ES-I3 (cell line): ENCODE measurements at regions not wholly inside any gene's neighbourhood (a gene's known extent, or its start where the extent isn't known, plus 50 kb on each side); places are given as distances from the start of the nearest gene placed in this dataset.

ENCODE experiments used
- H3K36me3 ChIP-seq: 2 replicates; pipeline ENCODE4 v1.6.1; 2013; ENCODE audit warnings: mild to moderate bottlenecking, low read length, control low read depth, moderate library complexity; ENCODE audit not compliant: insufficient read depth
- H3K4me1 ChIP-seq: 2 replicates; pipeline ENCODE4 v1.6.1; 2013; ENCODE audit warnings: mild to moderate bottlenecking, control low read depth, low read length; ENCODE audit not compliant: insufficient read depth
- H3K9ac ChIP-seq: 2 replicates; pipeline ENCODE4 v1.6.1; 2013; ENCODE audit warnings: low read depth, mild to moderate bottlenecking, low read length, moderate library complexity
- H3K9me3 ChIP-seq: 2 replicates; pipeline ENCODE4 v1.6.1; 2013; ENCODE audit warnings: mild to moderate bottlenecking, low read length, moderate library complexity; ENCODE audit not compliant: control insufficient read depth, insufficient read depth

GRCh38 chr6:16873698-16874097 lies 112.4 kb upstream of the ATXN1 start:
- Histone ChIP-seq H3K9me3 (peaks cover 2% of the 10 kb centered on the region; the same call in 1 of the 2 replicates), H3K9ac (no peak overlapping the region), H3K4me1 (no peaks in the 10 kb centered on the region), H3K36me3 (no peaks in the 10 kb centered on the region)

- Histone ChIP-seq H3K4me1 (no peaks in the 10 kb centered on the region), H3K9me3 (0 out of 2 replicates have a peak, but pooled peaks cover 2% of the 10 kb centered on the region), H3K36me3 (no peaks in the 10 kb centered on the region), H3K9ac (no peak overlapping the region)
Observed at GRCh38 chr6:16872543-16873235, 111.4 kb upstream of the ATXN1 start.

- H3K36me3 ChIP-seq = no peaks in the 10 kb centered on the region
- no peak overlapping the region for H3K9ac ChIP-seq
- no peaks in the 10 kb centered on the region for H3K9me3 ChIP-seq
- no peaks in the 10 kb centered on the region for H3K4me1 ChIP-seq
Observed at GRCh38 chr6:16871047-16871446, 109.8 kb upstream of the ATXN1 start.

GRCh38 chr6:16868968-16869367 lies 107.7 kb upstream of the ATXN1 start:
- Histone ChIP-seq H3K9ac (no peak overlapping the region), H3K36me3 (no peaks in the 10 kb centered on the region), H3K9me3 (no peaks in the 10 kb centered on the region), H3K4me1 (no peaks in the 10 kb centered on the region)

- Histone ChIP-seq H3K36me3 (no peaks in the 10 kb centered on the region), H3K9me3 (no peaks in the 10 kb centered on the region), H3K4me1 (no peaks in the 10 kb centered on the region), H3K9ac (no peak overlapping the region)
Observed at GRCh38 chr6:16857969-16858592, 96.8 kb upstream of the ATXN1 start.

- Histone ChIP-seq H3K9me3 (no peaks in the 10 kb centered on the region), H3K4me1 (no peaks in the 10 kb centered on the region), H3K9ac (no peak overlapping the region), H3K36me3 (no peaks in the 10 kb centered on the region)
Observed at GRCh38 chr6:16855460-16855859, 94.2 kb upstream of the ATXN1 start.

- H3K9me3 ChIP-seq = no peaks in the 10 kb centered on the region
- H3K4me1 ChIP-seq = no peaks in the 10 kb centered on the region
- no peak overlapping the region for H3K9ac ChIP-seq
- no peaks in the 10 kb centered on the region for H3K36me3 ChIP-seq
Observed at GRCh38 chr6:16854986-16855385, 93.7 kb upstream of the ATXN1 start.

- no peaks in the 10 kb centered on the region for H3K36me3 ChIP-seq
- H3K4me1 ChIP-seq = no peaks in the 10 kb centered on the region
- no peaks in the 10 kb centered on the region for H3K9me3 ChIP-seq
- H3K9ac ChIP-seq = no peak overlapping the region
Observed at GRCh38 chr6:16852671-16853070, 91.4 kb upstream of the ATXN1 start.

- no peaks in the 10 kb centered on the region for H3K4me1 ChIP-seq
- H3K36me3 ChIP-seq = no peaks in the 10 kb centered on the region
- no peaks in the 10 kb centered on the region for H3K9me3 ChIP-seq
- H3K9ac ChIP-seq = no peak overlapping the region
Observed at GRCh38 chr6:16851758-16852157, 90.5 kb upstream of the ATXN1 start.

- Histone ChIP-seq H3K36me3 (no peaks in the 10 kb centered on the region), H3K9ac (no peak overlapping the region), H3K4me1 (no peaks in the 10 kb centered on the region), H3K9me3 (no peaks in the 10 kb centered on the region)
Observed at GRCh38 chr6:16851044-16851540, 89.8 kb upstream of the ATXN1 start.

GRCh38 chr6:16850681-16851026 lies 89.4 kb upstream of the ATXN1 start:
- no peaks in the 10 kb centered on the region for H3K36me3 ChIP-seq
- no peak overlapping the region for H3K9ac ChIP-seq
- no peaks in the 10 kb centered on the region for H3K4me1 ChIP-seq
- no peaks in the 10 kb centered on the region for H3K9me3 ChIP-seq

GRCh38 chr6:16849988-16850680 lies 88.9 kb upstream of the ATXN1 start:
- no peaks in the 10 kb centered on the region for H3K4me1 ChIP-seq
- H3K9ac ChIP-seq = no peak overlapping the region
- no peaks in the 10 kb centered on the region for H3K9me3 ChIP-seq
- H3K36me3 ChIP-seq = no peaks in the 10 kb centered on the region

GRCh38 chr6:16849280-16849987 lies 88.2 kb upstream of the ATXN1 start:
- Histone ChIP-seq H3K4me1 (no peaks in the 10 kb centered on the region), H3K9ac (no peak overlapping the region), H3K36me3 (no peaks in the 10 kb centered on the region), H3K9me3 (no peaks in the 10 kb centered on the region)

- Histone ChIP-seq H3K36me3 (no peaks in the 10 kb centered on the region), H3K9me3 (no peaks in the 10 kb centered on the region), H3K9ac (no peak overlapping the region), H3K4me1 (no peaks in the 10 kb centered on the region)
Observed at GRCh38 chr6:16846399-16846778, 85.1 kb upstream of the ATXN1 start.
